KBM-7 (cell line): ENCODE measurements at regions not wholly inside any gene's neighbourhood (a gene's known extent, or its start where the extent isn't known, plus 50 kb on each side); places are given as distances from the start of the nearest gene placed in this dataset.
A peak's percentile ranks its signal among the peaks of the same experiment; 100 is the strongest.
"Not testable (repeated sequence)": the region's sequence is repeated elsewhere in the genome, so short reads cannot be mapped to it uniquely, and the experiment has no call there.

Experiments used
- DNase-seq: peaks from one replicate; pipeline ENCODE4 v3.0.0-alpha.2; 2015
- in situ Hi-C: fragments of 300-500 bp; cut with MboI; formaldehyde crosslinking; loops from 2 replicates; pipeline ENCODE4 v1.14.3; 2020; ENCODE audit warnings: low sequenced_read_pairs, low pct_unique_long_range_greater_than_20kb, mixed read lengths

DNA sequence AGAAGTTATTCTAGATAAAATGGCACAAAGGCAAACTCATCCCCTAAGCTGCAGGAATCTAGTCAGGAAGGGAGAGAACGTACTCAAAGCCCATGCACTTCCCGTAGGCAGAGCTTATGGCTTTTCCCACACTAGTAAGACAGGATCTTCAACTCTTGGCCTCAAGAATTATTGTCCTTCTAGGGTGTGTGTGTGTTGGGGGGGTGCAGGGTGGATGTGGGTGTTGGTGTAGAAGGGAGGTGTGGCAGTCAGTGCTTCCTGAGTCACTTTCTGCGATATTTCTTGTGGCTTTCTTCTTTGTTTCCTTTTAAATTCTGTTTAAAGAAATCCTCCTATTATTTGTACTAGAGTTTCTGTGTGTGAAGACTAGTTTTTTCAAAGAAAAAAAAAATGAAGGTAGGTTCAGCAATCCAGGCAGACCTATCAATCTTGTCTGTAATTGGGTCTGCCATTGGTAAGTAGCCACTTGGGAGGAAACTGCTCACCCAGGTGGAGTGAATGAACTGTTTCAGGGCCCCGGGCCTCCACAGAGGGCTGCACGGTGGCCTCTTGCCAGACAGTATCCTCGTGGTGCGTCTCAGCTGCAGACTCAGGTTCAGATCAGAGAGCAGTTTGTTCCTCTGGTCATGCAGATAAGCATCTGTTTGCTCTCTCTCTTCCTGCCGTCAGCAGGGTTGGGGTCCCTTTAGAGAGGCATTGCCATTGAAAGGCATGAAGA, 131.9 kb downstream of the NPR3 start:
- peak; percentile 46 for DNase-seq
- in situ Hi-C loops: no loop called here

DNA sequence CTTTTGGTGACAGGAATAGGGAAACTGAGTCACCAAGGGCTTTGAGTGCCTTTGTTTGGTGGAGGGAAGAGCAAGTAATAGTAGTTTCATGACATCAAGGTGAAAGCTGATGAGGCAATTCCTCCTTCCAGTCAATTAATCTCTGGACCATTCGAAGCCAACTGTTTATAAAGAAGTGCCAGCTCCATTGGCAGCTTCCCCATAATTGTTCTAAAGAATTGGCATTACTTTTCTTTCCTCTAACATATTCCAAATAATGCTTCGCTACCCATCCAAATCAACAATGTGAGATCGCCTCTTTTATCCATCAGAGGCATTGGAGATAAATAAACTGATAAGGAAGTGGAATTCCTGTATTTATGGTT, 132.4 kb downstream of the NPR3 start:
- in situ Hi-C loops: no loop called here

DNA sequence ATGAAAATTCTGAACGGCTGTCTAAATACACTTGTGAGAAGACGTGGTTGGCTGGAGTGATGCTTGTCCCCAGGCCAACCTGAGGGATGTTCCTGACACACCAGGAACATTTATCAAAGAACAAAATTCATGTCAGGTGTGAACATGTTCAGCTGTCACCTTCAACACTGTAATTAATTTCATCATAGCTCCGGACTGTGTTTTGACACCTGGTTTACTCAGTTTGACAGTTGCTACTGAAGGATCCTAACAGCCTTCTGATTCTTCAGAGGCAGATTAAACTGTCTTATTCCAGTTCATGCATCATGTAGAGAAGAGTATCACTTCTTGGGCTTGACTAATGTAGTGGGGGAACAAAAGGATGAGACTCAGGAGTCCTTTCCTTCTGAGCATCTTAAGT, 134.1 kb downstream of the NPR3 start:
- DNase-seq: no peak
- in situ Hi-C loops: no loop called here

More for the DNA sequence above, 132.4 kb downstream of the NPR3 start:
- no peak for DNase-seq

DNA sequence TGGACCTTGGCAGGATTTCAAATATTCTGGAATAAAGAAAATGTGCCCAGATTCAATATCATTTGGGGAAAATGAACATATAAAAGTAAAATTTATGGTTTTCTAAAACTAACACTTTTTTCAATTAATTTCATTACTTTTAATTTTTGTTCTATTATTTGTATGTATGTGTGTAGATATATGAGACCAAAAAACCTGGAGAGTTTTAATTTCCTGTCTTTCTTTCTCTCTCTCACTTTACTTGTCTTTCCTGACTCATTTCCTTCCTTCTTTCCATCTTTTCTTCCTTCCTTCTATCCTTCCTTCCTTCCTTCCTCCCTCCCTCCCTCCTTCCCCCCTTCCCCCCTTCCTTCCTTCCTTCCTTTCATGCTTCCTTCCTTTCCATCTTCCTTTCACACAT, 137.0 kb downstream of the NPR3 start:
- no peak for DNase-seq
- in situ Hi-C loops: no loop called here

DNA sequence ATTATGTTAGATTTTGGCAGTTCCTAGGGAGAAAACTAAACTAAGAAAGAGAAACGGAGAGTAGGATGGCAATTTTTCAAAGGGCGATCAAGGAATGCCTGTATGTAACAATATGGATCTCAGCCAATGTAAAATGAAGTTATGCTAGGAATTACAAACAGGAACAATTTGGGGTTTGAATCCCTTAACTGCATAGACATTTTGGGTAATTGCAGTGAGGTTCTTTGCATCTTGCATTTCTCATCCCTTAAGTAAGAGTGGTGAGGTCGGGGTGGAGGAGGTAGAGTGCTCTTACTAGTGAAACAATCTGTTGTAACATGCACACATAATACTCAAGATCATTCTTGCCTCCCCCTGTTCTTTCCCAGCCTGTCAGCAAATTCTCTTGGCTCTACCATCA, 137.6 kb downstream of the NPR3 start:
- DNase-seq: no peak
- in situ Hi-C loops: no loop called here

DNA sequence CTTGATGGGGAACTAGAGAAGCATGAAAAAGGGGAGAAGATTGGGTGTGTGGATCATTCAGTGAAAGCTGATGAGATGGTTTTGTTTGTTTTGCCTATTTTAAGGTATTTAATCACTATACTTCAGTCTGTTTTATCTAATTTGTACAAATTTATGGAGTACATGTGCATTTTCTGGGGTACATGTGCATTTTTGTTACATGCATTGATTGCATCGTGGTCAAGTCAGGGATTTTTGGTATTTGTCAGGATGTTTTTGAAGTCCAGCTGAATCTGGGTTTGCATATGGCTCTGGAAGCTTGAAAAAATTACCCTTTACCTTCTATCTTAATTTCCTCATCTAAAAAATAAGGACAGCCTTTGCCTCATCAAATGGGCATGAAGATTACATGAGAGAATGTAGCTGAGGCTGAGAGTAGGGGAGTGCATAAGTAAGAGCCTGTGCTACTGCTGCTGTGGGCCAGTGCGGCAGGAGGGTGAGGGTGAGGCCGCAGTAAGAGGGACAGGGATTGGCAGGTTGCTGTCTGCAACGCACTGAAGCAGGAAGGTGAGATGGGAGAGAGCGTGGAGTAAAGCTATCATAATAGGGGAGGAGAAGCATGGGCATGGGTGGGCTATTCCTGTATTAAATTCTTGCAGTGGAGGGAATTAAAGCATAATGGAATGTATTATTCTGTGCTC, 139.8 kb downstream of the NPR3 start:
- in situ Hi-C loops: no loop called here

DNA sequence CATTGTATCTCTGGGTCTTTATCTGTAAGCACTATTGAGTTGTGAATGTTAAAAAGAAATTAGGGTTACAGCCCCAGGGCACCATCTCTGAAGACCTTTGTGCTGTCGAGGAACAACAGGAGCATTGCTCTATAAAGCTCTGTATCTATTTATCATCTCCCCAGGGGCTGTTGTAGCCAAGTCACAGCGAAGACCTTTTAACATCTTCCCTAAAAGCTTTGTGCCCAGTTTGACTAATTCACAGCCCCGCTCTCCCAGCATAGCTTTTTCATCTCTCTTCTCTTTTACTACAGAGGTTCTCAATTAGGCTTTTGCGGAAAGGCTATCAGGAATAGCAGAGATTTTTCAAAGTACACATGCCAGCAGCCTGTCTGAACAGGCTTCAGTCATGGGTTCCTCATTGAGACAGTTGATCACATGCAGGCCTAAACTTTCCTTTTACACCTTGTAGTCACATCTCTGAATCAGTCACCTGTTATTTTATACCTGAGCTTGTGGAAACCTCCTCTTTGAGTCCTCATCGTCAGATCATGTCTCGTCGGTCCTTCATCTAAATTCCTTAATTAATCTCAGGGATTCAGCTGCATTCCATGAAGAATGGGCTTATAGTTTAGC, 140.5 kb downstream of the NPR3 start:
- no peak for DNase-seq
- in situ Hi-C loops: no loop called here

More for the DNA sequence above, 139.8 kb downstream of the NPR3 start:
- DNase-seq: no peak

DNA sequence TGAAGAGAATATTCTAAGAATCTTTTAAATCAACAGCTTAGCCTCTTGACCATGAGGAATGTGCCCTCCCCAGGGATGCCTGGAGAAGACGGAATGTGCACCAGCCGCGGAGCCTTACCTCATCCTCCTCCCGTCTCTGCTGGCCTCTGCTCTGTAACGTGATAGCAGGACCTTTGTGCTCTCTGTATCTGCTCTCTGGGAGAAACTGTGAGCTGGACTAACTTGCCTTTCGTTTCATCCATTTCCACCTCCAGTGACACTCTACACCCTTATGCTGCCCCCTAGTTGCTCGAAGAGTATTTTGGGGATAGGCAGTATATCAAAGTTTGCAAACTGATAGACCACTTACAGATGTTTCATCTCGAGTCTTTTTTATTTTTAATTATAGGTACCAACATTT, 141.4 kb downstream of the NPR3 start:
- peak; percentile 65 for DNase-seq
- in situ Hi-C loops: no loop called here

DNA sequence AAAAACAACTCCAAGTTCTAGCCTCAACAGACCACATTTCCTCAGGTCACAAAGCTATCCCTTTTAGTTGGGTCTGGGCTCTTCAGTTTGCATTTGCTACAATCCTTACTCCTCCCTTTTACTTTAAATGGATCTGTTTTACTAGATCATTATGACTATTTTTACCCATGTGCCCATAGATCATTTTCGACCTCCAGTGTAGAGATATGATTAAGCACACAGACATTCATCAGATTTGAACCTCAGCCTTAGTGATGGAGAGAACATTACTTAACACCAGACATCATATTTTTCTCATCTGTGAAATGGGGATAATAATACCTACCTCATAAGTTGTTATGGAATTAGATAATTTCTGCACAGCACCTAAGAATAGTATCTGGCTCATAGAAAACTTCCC, 141.9 kb downstream of the NPR3 start:
- in situ Hi-C loops: no loop called here
- no peak for DNase-seq

DNA sequence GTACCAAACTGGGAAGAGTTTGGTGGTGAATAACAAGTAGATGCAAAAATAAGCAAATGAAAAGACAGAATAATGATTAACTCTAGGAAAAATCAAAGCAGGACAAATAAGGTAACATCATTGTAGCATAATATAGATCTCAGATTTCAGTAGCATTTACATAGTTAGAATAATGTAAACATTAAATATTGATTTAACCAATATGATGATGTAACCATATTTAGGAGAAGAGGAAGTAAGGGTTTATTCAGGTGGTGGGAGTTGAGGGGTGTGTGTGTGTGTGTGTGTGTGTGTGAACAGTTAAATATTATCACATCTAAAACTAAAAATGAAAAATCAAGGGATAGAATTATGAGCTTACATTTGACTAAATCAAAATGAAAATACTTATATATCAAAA, 143.4 kb downstream of the NPR3 start:
- DNase-seq: no peak
- in situ Hi-C loops: no loop called here

DNA sequence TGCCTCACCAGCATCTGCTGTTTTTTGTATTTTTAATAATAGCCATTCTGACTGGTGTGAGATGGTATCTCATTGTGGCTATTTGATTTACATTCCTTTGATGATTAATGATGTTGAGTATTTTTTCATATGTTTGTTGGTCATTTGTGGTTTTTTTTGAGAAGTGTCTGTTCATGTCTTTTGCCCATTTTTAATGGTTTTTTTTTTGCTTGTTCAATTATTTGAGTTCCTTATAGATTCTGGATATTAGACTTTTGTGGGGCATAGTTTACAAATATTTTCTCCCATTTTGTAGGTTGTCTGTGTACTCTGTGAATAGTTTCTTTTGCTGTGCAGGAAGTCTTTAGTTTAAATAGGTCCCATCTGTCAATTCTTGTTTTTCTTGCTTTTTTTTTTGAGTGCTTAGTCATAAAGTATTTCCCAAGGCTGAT, 148.1 kb downstream of the NPR3 start:
- DNase-seq: no peak
- in situ Hi-C loops: no loop called here

DNA sequence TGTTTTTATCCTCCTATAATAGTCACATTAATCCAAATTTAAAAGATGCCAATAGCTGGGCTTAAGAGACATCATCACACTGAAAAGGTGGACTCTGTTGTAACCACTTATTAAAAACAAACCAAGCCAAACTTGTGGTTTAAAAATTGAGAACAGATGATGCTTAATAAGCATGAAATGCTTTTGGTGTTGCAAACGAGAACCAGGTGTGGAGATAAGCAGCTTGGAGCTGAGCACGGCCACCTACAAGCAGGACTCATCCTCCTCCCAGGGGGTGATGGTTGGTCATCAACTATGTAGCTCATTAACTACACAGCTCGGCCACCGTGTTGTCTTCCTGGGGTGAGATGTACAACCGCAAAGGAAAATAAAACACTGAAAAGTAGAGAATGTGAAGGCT, 154.4 kb downstream of the NPR3 start:
- in situ Hi-C loops: no loop called here
- no peak for DNase-seq

DNA sequence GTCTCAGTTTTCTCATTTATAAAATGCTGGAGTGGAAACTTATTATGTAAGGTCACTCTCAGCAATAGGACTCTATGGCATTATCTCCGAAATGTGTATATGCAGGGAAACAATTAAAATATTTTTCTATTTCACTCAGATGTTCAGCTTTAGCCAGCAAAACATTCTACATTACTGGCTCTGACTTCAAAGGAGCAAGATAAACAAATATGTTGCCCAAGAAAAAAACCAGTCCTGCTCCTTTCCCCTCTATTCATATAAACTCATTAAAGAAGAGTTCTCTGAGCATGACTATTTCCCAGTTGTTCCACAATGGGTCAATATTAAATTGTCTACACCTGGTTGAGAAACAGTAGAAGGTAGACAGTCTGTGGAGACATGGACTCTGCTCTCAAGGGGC, 155.0 kb downstream of the NPR3 start:
- in situ Hi-C loops: no loop called here
- DNase-seq: no peak

DNA sequence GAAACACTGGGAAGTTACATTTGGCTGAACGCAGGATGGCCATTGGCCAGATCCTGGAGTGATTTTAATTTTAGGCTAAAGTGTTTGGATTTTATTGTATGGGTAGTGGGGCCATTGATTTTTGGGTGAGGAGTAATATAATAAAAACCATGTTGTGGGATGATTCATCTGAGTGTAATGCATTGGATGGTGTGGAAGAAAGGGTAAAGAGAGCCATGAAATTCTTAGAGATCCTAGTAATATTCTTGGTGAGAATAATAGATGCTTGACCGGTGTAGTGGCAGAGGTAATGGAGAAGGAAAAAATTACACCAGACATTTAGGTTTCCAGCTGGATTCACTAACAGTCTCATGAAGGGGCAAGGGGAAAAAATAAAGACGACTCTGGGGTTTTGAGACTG, 158.1 kb downstream of the NPR3 start:
- no peak for DNase-seq
- in situ Hi-C loops: no loop called here

DNA sequence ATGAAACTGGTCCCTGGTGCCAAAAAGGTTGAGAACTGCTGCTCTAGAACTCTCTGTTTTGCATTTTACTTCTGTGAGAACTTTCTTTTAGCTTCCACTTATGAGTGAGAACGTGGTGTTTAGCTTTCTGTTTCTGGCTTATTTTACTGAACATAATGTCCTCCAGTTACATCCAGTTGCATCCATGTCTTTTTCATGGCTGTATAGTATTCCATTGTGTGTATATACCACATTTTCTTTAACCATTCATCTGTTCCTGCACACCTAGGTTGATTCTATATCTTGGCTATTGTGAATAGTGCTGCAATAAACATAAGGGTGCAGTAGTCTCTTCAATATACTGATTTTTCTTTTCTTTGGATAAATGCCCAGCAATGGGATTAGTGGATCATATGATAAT, 165.7 kb downstream of the NPR3 start:
- DNase-seq: no peak
- in situ Hi-C loops: no loop called here

DNA sequence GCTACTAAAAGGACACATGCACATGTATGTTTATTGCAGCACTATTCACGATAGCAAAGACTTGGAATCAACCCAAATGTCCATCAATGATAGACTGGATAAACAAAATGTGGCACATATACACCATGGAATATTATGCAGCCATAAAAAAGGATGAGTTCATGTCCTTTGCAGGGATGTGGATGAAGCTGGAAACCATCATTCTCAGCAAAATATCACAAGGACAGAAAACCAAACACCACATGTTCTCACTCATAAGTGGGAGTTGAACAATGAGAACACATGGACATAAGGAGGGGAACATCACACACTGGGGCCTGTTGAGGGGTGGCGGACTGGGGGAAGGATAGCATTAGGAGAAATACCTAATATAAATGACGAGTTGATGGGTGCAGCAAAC, 168.2 kb downstream of the NPR3 start:
- DNase-seq, in situ Hi-C loops: not testable (repeated sequence)

DNA sequence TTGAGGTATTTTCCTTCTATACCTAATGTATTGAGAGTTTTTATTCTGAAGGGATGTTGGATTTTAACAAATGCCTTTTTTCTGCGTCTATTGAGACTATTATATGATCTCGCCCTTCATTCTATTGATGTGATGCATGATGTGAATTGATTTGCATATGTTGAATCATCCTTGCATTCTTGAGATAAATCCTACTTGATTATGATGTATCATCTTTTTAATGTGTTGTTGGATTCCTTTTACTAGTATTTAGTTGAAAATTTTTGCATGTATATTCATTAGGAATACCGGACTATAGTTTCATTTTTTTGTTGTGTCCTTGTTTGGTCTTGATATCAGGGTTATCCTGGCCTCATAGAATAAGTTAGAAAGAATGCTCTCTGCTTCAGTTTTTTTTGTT, 169.7 kb downstream of the NPR3 start:
- DNase-seq: no peak
- in situ Hi-C loops: no loop called here

DNA sequence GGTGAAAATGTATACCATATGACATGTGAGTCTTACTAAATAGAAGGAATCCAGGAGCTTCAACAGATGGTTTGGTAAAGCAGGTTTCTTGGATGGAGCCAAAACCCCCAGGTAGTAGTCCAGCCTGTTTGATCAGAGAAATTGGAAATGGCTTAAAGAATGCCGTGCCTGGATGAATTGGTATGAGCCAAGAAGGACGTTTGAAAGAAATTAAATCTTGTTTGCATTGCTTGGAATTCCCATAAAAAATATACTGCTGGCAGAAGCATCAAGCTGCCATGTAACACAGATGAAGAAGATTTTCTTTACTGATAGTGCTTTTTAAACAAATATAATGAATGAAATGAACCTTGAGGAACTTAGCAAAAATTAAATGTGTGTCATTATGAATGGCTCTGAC, 176.3 kb downstream of the NPR3 start:
- DNase-seq: no peak
- in situ Hi-C loops: no loop called here

DNA sequence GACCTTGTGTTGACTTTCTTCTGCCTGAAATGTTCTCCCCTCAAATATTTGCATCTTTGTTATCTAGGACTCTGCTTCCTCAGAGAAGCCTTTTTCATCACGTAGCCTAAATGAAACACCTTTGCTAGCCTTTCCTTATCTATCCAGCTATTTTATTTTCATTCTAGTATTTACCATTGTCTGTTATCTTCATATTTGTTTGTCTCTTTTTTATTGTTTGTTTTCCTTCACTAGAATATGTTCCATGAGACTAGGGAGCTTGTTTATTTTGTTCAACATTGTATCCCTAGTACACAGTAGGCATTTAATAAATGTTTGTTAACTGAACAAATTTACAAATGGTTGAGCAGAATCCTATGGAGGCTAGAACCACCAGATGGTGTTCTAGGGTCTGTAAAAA, 178.0 kb downstream of the NPR3 start:
- DNase-seq: no peak
- in situ Hi-C loops: no loop called here

DNA sequence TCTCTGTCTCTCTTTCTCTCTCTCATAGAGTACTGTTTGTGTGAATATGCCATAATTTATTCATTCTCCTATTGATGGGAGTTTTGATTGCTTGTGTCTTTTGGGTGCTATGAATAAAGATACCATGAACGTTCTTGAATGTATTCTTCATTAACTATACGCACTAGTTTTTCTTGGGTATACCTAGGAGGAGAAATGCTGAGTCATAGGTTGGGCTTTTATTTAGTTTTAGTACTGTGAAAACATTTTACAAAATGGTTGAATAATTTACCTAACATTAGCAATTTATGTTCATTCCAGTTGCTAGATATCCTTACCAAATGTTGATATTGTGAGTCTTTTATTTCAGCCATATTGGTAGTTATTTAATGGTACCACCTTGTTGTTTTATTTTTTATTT, 192.5 kb downstream of the NPR3 start:
- in situ Hi-C loops: no loop called here
- DNase-seq: no peak

DNA sequence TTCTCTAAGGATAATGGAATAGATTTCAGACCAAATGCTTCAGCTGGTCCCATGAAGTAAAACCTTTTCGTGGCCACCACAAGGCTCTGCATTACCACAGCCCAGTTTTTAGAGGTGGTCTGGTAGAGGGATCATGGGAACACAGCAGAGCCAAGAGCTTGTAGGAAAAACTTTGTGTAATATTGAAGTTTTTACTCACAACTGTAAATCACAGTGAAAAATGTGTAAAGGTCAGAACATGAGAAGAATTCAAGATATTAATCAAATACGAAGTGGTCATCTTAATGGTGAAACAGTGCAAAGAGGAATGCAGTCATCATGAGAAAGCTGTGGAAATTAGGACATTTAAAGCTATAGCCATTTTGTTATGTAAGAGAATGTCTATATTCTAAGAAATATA, 197.5 kb downstream of the NPR3 start:
- DNase-seq: no peak
- in situ Hi-C loops: no loop called here
